ENCODE measurements at regions not wholly inside any gene's neighbourhood (a gene's known extent, or its start where the extent isn't known, plus 50 kb on each side); places are given as distances from the start of the nearest gene placed in this dataset.
"Not testable (repeated sequence)": the region's sequence is repeated elsewhere in the genome, so short reads cannot be mapped to it uniquely, and the experiment has no call there.

DNA sequence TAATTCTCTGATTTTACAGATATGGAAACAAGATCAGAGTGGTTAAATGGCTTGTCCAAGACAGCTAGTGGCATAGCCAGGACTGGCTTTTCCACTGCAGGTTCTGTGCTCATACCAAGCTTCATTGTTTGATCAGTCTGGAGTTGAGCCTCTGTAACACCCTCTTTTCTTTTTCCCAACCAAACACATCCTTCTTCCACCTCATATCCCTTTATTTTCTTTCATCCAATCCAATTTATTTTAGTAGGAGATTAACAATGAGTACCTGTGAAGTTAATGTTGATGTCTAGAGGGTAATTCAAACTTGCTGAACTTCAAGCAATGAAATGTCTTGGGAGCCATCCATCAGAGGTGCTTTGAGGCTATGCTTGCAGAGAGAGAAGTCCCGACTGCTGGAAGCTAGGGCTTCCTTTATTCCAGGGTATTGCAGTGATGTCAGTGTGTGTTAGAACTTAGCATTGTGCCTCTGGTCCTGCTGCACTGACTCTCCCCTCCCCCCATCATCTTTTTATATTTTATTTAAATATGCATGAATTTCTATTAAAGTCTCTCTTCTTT is 452.1 kb upstream of the PDE3A start:
- no peak for DNase-seq

DNA sequence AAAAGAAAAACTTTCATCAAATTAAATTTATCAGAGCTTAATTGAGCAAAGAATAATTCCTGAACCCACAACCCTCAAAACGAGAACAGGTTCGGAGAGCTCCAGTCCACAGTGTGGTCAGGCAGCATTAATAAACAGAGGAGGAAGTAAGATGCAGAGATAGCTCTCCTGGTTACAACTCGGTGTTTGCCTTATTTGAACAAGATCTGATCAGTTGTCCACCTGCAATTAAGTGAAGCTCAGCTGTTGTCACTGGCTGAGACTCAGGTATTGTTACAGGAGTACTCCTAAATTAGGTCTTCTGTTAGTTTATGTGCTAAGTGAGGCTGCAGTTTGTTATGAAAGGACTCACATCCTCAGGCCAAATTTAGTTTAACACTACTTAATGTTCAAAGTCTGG is 451.4 kb upstream of the PDE3A start:
- DNase-seq, result no peak

DNA sequence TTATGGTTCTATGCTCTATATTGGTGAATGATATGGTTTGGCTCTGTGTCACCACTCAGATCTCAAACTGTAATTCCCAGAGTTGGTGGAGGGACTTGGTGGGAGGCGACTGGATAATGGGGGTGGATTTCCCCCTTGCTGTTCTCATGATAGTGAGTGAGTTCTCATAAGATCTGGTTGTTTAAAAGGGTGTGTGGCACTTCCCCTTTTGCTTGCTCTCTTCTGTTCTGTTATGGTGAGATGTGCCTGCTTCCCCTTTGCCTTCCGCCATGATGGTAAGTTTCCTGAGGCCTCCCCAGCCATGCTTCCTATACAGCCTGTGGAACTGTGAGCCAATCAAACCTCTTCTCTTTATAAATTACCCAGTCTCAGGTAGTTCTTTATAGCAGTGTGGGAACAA is 446.6 kb upstream of the PDE3A start:
- DNase-seq, result not testable (repeated sequence)

DNA sequence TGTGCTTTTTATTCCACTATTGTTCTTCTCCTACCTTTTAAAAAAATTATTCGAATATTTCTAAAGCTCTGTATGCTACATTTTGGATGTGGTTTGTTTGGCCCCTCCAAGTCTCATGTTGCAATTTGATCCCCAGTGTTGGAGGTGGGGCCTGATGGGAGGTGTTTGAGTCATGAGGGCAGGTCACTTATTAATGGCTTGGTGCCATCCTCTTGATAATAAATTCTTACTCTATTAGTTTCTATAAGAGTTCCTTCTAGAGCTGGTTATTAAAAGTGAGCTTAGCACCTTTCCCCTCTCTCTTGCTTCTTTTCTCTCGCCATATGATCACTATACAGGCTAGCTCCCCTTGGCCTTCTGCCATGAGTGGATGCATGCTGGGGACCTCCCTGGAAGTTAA is 445.6 kb upstream of the PDE3A start:
- no peak for DNase-seq

DNA sequence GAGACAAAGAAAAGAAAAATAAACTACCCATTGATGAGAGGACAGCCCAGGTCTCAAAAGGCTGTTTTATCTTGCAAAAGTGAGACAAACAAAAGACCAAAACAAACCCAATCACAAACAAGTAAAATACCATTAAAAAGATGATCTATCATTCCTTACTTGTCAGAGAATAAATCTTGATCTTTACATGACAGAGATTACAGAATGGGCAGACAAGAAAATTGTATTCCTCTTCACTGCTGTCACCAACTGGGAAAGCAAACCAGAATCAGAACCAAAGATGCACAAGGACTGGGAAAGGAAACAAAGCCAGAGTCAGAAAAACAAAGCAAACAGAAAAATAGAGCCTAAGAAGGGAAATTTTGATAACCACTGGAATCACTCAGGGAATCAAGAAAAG is 444.0 kb upstream of the PDE3A start:
- no peak for DNase-seq

DNA sequence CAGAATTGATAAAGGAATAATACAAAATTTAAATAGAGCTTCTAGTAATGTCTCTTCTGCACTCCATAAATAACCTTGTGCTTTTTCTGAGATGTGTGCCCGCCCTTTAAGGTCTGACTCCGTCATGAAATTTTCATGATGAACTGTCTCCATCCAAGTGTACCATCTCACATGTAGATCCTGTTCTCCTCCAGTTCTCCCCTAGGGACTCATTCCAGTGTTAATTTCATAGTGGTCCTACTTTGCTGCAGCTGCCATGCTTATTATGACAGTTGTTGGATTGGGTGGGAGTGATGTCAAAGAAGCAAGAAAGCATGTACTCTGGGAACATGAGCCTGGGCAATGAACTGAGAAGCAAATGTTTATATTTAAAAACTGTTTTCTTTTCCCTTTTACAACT is 442.5 kb upstream of the PDE3A start:
- DNase-seq, result no peak

DNA sequence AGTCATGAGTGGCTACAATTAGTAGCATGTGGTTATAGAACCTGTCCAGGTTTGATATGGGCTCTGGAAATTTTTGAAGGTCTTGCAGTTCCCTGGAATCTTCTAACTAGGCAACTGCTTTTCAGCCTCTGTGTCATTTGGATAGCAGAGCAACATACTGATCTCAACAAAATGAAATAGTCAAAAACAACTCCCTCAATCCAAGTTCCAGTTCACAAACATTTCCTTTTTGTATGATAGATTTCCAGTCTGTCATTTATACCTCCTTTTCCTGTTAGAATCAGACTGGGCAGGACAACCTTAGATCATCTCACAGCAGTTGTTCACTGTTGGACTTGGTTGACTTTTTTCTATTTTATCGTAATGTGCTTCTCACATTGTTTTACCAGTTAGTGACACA is 442.1 kb upstream of the PDE3A start:
- DNase-seq, result no peak

DNA sequence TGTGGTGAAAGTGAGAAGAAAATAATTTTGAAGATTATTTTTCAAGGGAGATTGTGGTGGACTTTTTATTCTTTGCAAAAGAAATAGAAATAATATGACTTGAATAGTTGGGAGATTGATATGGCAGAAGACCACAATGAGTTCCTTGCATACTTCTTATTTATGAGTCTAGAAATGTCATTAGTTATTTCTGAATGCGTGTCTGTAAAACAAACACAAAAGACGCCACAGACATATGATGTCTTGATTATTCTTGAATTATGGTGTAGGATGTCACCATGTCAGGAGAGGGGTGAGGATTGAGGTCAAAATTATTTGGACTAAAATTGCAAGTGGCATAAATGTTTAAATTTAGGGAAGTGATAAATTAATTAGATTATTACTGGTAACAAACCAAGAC is 440.7 kb upstream of the PDE3A start:
- no peak for DNase-seq

DNA sequence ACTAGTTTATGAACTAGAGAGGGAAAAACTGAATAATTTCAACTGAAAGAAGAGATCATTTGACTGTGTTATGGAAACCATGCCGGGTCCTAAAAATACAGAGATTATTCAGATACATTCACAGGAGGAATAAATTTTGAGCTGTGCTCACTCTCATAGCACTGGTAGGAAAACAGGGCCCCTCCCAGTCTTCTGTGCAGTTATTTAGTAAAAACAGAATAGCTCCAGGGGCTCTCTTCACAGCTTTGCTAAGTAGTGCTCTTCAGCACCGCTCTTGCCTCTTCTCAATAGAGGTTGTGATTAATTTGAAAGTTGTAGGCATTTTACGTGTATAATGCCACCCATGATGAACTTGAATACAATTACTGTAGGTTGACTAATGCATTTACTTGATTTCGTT is 435.9 kb upstream of the PDE3A start:
- no peak for DNase-seq

DNA sequence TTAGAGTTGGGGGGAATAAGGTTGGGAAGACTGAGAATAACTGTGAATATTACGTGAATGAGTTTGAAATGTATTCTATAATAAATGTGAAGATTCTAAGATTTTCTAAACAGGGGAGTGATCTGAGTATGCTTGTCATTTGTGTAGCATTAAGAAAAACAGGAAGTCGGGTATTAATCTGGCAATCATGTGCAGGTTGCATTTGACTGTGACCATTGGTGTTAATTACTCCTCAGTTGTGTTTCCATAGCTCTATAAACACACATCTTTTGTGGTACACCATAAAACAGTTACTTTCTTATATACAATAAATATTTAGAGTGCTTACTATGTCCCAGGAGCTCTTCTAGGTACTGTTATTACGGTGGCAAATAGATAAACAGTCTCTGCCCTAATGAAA is 434.4 kb upstream of the PDE3A start:
- no peak for DNase-seq

DNA sequence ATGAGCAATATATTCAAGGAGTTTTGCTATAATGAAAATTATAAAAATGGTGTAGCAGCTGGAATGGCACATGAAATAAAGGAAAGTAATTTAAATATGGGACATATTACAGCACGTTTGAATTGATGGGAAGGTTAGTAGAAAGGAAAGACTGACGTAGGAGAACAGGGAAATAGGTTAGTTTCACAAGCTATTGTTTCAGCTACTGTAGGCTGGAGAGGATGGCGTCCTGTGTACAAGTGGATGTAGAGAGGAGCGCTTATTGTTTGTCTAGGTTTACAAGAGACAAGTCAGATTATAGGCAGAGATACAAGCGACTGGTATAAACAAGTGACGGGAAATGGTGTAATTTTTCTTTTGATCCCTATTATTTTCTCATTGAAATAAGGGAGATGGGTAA is 431.2 kb upstream of the PDE3A start:
- no peak for DNase-seq

DNA sequence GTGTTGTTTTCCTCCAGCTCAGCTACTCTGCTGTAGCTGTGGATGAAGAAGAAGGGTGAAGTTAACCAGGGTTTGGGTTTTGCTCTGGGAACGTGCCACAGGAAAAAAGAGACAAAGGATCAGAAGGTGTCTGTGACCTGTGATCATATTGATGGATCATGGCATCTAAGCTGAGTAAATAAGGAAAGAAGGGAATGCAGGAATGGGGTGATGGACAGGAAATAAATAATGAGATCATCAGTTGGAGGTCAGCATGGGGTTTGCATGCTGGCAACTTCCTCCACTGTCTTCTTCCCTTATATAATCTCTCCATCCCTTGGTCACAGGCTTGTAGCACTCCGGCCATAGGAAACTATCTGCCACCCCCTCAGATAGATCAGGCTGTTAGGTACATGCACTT is 430.3 kb upstream of the PDE3A start:
- no peak for DNase-seq

DNA sequence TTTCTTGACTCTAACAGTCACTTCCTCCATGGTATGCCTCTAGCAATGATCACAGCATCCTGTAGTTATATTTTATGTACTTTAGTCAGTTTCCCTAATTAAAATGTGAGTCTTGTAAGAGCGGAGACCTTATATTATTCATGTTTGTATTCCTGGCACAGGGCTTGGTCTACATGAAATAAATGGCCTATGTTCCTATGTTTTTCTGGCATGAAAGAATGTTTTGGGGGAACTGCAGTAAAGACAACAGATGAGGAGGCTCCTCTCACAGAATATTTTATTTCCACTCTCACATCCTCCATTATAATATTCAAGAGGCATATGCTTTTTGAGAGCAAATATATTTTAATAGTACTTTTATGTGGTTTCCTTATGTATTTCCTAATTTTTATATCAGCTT is 429.8 kb upstream of the PDE3A start:
- DNase-seq, result no peak

DNA sequence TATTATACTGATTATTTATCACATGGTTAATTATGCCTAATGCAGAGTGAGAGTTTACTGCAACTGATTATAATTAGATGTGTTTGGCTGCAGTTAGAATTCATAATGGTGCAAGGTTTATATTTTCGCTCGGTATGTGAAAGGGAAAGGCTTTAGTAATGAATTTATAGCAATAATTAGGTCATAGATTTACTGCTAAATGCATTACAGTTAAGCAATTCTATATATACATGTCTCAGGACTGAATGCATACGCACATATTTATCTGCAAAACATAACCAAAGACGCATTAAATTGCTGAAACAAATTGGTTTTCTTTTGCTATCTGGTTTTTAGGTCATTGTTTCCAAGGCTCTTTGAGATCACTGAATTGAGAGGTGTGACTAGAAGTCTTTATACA is 428.1 kb upstream of the PDE3A start:
- DNase-seq, result no peak

DNA sequence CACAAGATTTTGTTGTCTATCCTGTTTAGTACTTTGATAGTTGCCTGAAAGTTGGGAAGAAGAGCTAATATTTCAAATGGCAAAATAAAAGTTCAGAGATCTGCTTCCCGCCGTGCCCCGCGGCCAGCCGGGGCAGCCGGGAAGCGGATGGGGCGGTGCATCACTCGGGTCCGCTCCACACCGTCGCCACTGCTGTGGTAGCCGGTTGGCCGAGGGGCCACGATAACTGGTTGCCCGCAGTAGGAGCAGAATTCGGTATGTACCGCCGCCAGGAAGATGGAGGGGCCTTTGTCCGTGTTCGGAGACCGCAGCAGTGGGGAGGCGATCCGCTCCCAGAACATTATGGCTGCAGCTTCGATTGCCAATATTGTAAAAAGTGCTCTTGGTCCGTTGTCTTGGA is 427.2 kb upstream of the PDE3A start:
- DNase-seq, result no peak

DNA sequence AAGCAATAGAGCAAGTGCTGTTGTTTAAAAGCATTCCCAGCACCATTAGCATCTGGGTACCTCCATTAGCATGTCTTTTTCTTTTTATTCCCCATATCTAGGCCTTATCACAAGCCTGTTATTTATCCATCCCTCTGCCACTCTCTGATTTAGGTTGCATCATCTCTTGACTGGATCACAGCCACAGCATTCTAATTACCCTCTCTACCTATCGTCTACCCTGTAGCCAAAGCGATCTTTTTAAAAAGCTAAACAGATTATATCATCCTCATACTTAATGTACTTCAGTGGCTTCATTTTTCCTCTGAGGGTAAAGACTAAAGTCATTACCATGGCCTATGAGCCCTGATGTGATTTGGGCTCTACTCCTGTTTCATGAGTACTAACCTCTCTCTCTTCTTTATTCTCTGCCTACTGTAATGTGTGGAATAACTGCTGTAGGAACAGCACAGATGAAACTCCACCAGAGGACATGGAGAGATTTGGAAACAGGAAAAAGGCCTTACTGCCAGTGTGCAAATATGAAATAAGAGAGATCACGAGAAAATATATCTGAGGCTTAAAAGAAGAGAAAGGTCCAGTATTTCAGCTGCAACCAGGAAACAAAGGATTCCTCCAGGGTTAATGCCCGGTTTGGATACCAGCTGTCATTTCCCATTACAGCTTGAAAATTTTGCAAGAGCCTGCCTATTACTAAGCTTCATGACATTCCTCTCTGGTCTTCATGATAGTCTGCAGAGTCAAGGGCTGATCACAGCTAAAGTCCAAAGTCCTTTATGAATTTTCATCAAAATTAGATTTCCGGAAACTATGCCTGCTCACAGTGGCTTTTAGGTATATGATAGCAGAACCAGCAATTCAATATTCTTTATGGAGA is 422.5 kb upstream of the PDE3A start:
- DNase-seq, result peak; percentile 77

DNA sequence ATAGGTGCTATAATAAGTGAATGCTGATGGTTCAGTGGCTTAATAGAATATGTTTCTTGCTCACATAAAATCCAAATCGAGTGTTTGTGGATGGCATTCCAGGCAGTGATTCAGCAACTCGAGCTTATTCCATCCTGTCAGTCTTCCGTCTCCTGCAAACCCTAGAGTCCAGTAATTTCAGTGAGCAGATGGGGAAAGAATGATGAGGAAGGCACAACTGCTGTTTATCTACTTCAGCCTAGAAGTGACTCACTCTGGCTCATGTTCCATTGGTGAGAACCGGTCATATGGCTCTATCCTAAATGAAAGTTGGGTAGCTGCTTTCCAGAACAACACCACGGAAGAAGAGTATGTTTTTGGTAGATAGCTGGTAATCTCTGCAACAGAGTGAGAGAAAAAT is 421.8 kb upstream of the PDE3A start:
- peak; percentile 99 for DNase-seq

DNA sequence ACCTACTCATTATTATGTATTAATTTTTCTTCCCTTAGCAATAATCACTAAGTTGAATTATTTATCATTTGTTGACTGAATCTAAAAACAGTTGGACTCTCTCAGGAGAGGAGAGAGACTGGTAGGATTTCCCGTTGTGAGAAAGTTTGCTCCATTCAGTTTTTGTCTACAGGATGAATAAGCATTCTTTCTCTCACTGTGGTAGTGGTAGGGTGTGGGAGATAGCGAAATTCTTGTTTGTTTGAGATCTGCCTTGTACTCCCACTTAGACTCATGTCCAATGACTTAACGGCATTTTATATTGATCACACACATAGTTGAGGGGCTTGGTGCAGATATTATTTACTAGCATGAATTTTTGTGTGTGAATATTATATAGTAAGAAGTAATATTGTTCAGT is 421.0 kb upstream of the PDE3A start:
- peak; percentile 23 for DNase-seq

DNA sequence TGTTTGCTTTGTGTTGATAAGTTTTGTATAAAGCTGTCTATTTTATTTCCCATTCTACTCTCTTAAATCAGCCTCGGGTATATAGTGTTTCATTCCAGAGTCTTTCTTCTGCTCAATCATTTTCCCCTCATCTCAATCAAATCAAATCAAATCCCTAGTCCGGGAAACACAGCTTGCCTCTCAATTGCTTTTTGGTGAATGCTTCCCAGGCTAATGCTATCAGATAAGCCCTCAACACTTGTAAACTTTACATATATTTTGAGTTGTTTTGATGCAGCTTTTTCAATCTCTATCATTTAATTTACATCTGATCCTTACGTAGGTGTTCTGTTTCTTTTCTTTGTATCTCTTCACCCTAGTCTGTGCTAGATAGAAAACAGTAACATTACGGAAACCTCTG is 416.7 kb upstream of the PDE3A start:
- DNase-seq, result no peak

DNA sequence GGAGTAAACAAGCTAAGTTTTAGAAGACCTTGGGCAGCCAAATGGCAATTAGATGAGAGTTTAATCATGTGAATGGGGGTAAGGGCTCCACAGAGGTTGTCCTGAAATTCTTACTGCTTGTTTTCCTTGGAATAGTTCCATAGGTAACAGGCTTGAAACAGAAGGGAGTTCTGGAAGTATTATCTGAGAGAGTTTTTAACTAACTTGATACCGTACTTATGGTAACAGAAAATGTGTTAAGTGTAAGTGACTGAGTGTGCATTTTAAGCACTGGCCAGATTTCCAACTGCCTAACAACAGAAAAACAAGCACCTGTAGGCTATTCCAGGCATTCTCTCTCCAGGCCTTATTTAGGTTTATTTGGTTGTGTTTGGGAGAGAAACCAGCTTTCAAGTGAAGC is 414.6 kb upstream of the PDE3A start:
- no peak for DNase-seq

DNA sequence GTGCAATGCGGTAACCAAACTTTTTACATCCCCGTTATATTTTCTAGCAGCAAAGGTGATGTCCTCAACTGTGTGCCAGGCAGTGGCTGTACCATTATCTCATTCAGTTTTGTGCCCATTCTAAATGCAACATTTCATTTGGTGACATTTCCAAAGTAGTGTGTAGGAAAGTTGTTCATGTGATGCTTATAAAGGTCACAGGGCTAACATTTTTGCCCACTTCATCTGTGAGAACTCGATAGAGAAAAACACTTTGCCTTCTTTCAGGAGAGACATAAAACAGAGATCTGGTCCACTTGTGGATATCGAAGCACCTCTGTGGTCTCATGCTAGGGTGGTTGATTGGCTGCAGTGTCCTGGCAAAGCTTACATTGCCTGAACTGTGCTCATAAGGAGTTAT is 414.2 kb upstream of the PDE3A start:
- no peak for DNase-seq

DNA sequence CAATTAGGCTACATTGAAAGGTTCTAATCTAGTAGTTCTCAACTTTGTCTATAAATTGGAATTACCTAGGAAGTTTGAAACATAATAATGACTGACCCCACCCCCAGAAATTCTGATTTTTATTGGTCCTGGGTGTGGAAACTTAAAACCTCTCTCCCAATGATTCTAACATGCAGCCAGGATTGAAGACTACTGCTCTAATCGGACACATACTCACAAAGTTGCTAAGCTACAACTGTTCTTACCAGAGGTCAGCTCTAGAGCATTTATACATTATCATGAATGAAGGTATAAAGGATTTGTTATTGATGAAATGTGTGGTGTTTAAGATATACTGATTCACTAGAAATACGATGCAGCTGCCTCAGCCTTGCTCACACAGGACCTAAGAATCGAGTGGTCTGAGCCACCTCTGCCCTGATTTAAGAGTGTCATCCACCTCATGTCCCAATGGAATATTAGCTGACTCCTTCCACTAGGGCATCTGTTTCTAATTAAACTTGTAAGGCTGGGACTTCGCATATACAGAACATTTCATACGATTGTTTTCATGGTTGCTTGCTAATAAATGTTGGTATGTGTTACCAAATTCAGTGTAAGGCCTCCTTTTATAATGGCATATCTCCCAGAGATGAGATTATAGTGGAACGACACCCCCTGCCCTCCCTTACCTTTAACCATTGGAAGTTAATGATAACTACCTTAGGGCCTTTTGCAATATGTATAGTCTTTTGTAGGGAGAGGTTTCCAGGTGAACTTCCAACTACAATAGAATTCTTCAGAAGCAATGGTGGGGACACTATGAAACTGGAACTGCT is 410.8 kb upstream of the PDE3A start:
- DNase-seq, result peak; percentile 78

DNA sequence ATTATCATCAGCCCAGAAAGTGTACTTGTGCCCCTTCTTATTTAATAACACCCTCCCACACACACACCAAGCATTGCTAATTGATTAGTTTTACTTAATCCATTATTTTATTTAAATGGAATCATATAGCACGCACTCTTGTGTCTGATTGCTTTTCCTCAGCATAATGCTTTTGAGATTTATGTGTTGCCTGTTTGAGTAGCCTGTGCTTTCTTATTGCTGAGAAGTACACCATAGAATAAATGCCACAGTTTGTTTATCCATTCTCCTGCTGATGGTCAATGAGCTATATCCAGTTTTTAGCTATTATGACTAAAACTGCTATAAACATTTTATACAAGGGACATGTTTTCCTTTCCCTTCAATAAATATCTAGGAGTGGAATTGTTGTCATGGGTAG is 409.9 kb upstream of the PDE3A start:
- no peak for DNase-seq

DNA sequence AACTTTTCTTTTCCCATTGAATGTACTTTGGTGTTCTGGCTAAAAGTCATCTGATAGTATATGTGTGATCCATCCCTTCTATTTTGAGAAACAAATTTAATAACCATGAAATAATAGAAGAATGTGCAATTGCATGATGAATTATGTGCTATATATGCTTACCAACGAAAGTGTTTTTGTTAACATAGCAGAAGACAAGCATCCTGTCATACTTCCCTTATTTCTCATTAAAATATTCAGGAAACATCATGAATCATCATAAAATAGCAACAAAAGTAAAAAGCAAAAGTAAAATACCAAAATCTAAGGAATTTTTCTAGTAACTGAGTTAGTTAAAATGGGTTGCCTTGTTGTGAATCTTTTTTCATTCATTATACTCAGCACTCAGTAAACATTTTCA is 409.0 kb upstream of the PDE3A start:
- DNase-seq, result peak; percentile 81

Data from fibroblast of skin of back (primary cell).